GM18867 (cell line): ENCODE measurements at regions not wholly inside any gene's neighbourhood (a gene's known extent, or its start where the extent isn't known, plus 50 kb on each side); places are given as distances from the start of the nearest gene placed in this dataset.
"Not testable (repeated sequence)": the region's sequence is repeated elsewhere in the genome, so short reads cannot be mapped to it uniquely, and the experiment has no call there.

Experiments used
- ATAC-seq: cut with Tn5 transposase; IDR thresholded peaks from one replicate; pipeline ENCODE4 v1.9.1; 2021; ENCODE audit warnings: mild to moderate bottlenecking, moderate library complexity; ENCODE audit not compliant: unreplicated experiment

DNA sequence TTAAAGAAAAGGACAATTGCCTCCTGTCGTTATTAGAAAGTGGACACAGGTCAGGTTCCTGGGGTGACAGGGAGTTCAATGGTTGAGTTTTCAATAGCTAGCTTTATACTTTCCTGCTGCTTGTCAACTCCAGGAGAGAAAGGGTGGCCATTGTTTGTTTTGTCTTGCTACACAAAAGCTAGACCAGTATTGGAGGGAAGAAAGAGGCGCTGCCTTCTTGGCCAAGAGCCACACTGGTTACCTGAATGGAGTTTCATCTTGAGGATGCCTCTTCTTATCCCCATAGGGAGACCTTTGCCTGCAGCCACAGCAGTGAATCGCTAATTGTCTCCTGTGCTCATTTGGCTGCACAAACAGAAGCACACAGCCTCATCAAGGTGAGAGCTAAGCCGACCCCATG, 279.4 kb upstream of the GRIA1 start:
- no peak for ATAC-seq

DNA sequence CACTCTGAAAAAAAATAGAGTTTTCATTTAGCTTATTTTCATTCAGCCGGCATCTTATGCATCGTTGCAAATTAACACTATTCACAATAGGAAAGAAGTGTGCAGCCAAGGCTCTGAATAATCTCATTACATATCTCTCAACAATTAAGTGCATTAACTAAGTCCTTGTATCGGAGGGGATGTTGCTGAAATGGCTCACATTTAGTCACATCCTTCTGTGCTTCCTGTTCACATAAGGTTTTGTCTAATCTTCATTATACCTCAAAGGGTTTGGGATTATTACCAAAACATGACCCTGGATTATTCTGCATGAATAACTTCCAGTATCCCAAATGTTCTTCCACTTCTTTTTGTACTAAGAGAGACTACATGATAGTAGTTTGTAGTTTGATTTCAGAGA, 278.0 kb upstream of the GRIA1 start:
- no peak for ATAC-seq

DNA sequence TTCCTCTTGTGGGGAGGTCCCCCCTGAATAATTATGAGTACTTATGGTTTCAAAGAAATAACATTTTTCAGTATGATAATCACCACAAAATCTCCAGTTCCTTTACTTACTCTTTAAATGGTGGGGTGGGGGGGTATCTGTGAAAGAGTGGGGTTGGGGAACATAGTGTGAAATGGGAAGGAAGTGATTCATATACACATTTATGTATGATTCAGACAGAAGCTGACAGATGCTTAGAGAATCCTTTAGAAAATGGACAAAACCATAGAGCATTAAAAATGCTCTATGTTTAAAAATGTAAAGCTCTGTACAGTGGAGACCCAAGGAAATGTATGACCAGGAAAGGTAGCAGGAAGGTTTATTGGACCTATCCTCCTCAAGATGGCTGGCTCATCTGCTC, 267.5 kb upstream of the GRIA1 start:
- ATAC-seq, result no peak

DNA sequence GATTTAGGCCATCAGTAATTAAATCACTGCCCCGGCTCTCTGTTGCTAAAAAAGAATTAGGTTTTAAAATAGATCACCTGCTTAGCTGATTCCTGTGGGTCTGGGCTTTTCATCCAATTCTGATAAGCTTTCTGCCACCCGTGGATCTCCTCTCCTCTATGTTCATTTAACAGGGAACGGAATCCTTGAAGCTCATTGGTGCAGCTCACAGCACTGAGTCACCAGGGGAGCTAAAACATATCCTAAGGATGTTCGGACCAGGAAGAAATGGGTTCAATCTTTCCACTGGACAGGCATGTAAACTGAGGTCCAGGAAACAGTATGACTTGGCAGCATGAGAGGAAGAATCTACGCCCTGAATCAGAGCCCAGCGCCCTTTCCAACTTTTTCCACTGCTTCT, 267.1 kb upstream of the GRIA1 start:
- no peak for ATAC-seq

DNA sequence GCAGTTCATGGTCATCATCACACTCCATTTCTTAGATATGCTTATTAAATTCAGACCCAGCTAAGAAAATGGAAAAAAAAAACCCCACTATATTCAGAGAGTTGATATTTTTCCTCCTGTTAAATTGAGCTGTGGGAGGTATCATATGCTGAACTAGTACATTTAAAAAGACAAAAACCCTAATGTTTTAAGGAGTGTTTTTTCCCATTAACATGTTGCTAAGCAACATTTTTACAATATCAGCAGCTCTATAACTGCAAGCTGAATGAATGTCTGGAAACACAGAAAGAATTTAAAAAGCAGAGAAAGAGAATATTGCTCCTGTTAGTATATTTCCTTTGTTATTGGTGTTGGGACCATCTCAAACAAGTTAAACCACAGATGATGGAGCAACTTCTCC, 265.8 kb upstream of the GRIA1 start:
- ATAC-seq, result no peak

DNA sequence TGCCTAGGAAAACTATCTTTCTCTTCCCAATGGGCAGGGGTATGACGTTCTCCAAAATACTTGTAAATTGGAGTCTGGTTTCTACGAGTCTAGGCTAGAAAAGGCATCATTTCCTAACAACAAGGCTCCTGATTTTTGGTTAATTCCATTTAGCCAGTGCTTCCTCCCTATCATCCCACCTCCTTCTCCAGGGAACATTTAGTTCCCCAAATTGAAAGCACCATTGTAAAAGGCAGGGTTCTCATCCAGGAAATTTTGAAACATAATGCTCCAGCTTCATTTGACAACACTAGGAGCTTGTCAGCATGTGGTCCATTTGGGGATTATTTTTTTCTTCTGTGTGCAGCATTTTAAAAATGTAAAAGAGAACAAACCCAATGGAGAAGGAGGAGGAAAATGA, 256.5 kb upstream of the GRIA1 start:
- ATAC-seq, result no peak

DNA sequence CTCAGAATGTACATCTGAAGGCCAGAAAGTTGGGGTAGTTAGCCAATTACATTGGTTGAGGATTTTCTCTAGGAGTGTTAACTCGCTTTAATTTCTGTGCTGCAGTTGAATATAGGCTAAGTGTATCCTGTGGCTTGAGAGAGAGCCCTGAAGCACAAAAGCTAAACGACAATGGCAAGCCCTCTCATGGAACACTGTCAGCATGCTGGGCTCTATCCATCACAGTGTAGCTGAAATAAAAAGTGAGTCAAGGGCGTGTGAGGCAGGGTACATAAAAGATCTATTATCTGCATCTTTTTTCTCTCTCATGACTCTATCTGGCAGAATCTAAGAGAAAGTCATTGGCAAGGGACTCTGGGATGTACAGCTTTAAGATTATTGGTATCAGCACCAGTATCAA, 254.2 kb upstream of the GRIA1 start:
- ATAC-seq, result no peak

DNA sequence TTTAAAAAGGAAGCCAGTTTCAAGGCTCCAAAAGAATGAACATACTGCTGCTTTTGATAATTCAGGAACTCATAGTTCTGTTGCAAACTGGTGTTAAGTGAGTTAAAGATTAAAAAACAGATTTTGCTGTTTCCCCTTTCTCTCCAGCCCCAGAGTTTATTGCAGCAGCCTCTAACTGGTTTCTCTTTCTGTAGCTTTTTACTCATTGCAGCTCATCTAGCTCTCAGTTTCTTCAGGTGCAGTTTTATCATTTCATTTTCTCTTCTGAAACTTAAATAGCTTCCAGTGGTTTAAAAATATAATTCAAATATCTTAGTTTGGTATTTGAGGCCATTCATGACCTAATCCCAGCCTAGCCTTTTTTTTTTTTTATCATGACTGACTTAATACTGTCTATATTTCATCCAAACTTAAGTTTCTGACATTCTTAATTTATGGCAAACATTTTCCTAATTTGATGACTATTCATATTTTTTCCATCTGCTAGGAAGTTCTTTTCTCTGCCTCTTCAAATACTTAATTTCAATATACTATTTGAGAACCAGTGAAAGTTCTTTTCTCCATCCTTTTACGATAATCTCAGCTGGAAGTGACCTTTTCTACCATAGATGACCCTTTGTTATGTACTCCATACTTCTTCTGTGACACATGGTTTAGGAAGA, 252.7 kb upstream of the GRIA1 start:
- peak; percentile 91 for ATAC-seq

DNA sequence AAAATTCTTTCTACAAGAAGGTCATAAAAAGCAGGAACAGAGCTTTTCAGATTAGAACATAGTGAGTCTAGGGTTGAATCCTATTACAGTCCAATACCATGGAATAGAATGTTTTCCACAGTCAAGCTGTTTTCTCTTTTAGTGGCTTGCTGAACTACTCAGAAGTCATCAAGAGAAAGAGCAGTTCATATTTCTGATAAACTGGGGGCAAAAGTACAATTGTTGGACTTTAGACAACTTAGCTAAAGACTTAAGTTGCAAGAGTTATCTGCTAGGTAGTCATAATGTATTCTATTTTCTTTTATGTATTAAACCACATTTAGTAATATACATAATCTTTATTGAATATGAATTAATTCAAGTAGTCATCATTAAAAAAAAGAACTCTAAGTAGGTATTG, 233.1 kb upstream of the GRIA1 start:
- ATAC-seq, result no peak

DNA sequence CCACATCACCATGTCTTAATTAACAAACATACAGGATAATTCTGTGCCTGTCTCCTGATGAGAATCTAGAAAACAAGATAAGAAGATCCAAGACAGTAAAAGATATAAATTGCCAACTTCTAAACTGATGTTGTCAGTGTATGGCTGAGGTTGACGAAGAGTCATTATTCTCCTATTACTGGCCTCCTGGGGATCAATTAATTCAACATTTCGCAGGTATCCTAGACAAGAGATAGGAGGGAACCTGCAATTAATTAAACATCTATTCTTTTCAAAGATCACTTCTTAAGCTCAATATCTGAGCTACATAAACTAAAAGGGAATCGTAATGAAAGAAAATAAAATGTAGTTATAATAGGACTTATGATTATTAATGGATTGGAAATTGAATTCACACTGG, 232.0 kb upstream of the GRIA1 start:
- ATAC-seq, result no peak

DNA sequence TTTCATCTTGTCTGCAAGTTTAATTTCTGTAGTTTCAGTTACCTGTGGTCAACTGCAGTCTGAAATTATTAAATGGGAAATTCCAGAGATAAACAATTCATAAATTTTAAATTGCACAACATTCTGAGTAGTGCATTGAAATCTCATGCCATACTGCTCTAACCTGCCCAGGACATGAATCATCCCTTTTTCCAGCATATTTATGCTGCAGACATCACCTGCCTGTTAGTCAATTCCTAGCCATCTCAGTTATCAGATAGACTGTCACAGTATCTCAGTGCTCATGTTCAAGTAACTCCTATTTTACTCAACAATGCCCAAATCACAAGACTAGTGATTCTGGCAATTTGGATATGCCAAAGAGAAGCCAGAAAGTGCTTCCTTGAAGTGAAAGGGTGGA, 223.0 kb upstream of the GRIA1 start:
- ATAC-seq, result no peak

DNA sequence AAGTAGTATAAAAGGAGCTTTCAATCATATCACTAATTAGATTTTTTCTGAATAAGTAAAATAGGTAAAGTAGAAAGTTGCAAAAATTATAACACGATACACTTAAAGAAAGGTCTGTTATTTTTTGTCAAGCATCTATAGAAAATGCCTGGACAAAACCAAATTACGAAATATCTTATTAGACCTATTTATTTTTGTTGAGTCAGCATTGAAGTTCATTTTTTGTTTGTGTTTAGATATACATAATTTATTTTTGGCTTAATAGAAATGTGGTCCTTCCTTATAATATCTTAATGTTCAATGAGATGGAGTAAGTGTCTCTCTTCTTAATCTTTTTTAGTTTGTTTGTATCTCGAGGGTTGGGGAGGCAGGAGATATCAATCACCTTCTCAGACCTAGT, 214.8 kb upstream of the GRIA1 start:
- no peak for ATAC-seq

DNA sequence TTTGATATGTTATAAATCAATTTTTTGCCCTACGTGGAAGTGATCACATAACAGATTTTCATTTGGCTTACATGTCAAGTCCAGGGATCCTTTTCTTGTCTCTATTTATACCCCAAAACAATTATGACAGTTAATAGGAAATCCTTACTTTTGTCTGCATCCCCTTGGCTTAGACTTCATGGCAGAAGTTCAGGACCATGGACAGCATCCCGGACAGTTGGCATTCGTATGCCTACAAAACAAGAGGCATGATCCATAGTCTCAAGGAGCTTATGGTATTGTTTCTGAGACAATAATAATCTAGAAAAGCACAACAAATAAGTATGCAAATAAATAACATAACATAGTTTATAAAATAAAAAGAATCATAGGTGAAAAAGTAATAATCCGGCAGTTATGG, 214.3 kb upstream of the GRIA1 start:
- ATAC-seq, result no peak

DNA sequence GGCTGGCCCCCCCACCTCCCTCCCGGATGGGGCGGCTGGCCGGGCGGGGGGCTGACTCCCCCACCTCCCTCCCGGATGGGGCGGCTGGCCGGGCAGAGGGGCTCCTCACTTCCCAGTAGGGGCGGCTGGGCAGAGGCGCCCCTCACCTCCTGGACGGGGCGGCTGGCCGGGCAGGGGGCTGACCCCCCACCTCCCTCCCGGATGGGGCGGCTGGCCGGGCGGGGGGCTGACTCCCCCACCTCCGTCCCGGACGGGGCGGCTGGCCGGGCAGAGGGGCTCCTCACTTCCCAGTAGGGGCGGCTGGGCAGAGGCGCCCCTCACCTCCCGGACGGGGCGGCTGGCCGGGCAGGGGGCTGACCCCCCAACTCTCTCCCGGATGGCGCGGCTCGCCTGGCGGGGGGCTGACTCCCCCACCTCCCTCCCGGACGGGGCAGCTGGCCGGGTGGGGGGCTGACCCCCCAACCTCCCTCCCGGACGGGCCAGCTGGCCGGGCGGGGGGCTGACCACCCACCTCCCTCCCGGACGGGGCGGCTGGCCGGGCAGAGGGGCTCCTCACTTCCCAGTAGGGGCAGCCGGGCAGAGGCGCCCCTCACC, 194.1 kb upstream of the GRIA1 start:
- not testable (repeated sequence) for ATAC-seq

DNA sequence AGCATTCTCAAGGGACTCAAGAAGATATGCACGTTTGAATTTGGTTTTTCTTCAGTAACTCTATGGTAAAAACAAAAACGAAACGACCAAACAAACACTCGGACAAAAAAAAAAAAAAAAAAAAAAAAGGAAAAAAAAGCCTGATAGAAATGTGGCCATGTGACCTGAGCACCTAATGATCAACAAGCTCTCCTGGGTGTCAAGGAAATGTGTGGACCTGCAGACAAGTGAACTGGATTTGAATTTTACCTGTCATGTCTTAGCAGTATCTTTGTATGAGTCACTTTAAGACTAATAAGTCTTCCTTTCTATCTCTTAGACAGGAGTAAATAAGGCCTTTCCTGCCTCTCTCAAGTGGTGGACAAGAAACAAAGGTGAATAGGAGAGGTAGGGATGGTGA, 190.6 kb upstream of the GRIA1 start:
- ATAC-seq, result no peak

DNA sequence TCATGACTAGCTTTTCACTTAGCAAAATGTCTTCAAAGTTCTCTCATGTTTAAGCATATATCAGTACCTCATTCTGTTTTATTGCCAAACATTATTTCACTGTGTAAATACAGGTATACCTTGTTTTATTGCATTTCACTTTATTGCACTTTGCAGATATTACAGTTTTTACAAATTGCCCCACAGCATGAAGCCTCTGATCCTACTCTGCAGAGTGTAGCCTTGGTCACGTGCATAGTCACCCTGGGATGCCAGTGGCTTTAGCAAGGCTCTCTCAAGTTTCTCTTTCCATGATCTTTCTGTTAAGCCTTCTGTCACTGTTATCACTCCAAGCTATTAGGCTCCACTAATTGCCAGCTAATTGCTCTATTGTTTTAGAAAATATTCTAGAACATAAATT, 182.2 kb upstream of the GRIA1 start:
- ATAC-seq, result no peak

DNA sequence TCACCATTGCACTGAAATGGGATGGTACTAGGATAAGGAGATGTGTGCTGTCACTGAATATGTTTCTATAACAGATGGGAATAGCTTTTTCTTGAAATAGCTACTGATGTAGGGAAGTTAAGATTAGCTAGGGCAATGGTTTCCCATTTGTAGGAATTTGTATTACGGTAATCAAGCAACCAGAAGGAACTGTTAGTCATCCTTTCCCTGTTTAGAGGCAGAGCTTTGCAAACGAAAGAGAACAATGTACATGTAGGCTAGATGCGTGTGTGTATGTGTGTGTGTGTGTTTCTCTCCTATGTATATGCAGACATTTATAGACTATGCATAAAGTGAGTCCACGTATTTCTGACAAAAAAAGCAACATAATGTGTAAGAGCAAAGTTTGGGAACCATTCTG, 171.9 kb upstream of the GRIA1 start:
- no peak for ATAC-seq

DNA sequence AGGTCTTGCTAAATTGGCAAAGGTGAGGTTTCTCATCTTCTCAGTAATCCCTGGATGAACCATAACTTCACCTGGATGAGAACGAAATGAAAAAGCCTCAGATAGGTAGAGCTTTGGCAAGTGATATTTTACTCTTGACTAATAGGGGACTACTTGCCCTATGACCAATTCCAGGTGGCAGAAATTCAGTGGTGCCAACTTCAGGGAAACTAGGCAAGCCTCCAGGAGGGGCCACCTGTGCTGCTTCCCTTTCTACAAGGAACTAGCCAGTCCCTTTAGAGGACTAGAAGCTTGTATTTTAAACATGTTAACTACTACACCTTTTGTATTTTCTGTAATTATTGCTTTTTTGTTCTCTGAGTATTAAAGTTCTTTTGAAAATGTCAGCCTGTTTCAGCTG, 169.0 kb upstream of the GRIA1 start:
- no peak for ATAC-seq

DNA sequence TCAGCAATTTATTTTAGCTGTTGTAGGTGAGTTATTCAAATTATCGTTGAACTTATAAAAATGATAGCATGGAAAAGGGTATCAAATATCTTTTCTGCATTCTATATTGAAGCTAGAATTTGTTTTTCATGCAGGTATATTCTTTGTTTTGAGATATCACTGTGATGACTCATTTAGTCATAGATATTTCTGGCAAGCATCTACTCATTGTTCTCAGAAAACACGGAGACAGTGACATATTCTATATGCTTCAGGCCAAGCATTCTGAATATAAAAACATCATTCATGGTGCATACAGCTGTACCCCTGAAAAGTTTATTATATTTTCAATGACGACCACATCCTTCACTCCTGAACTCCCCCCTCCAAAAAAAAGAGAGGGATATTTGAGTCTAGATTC, 150.3 kb upstream of the GRIA1 start:
- ATAC-seq, result no peak

DNA sequence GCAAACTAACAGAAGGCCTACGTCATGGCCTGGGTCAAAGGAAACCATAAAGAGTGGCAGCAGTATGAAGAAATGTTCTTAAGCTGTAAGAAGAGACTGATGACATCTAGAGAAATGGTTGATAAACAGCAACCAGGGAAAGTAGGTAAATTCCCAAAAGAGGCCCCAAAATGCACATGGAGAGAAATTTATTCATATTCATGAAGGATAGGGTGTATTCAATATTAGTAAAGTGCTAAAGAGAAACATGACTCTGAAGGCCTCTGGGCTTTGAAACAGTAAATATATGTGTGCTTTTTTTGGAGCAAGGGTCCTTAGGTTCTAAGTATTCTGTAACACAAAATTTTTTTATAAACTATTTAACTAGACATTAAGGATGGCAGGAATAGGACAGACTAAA, 149.7 kb upstream of the GRIA1 start:
- no peak for ATAC-seq

DNA sequence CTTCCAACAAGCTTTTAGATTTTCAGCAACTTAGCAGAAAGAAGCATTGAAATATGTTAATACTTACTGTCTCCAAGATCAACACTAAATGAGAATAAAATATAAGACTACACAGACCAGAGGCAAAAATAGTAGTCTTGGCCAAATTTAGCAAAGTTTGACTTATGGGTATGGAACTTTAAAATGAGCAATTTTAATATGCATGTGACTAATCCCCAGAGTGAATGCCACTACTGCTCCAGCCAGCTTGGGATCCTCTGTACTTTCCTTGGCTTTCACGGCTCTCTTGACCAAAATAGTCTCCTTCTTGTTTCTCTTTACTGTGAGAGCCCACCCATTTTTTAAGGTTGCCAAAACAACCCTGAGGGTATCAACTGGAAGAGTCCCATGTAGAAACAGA, 148.0 kb upstream of the GRIA1 start:
- no peak for ATAC-seq

DNA sequence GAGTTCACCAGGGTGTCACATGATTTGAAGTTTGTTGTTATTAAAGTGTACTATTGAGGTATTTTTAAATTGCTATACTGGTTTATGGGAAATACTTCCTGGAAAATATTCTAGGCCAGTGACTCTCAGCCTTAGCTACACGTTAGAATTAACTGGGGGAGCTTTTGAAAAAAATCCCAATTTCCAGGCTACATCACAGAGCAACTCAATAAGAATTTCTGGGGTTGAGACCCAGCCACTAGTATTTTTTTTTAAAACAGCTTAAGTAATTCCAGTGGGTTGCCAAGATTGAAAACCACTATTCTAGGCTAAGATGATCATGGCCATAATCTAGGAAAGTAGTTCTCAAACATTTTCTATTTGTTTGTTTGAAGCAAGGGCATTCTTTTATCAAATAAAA, 142.9 kb upstream of the GRIA1 start:
- ATAC-seq, result no peak

DNA sequence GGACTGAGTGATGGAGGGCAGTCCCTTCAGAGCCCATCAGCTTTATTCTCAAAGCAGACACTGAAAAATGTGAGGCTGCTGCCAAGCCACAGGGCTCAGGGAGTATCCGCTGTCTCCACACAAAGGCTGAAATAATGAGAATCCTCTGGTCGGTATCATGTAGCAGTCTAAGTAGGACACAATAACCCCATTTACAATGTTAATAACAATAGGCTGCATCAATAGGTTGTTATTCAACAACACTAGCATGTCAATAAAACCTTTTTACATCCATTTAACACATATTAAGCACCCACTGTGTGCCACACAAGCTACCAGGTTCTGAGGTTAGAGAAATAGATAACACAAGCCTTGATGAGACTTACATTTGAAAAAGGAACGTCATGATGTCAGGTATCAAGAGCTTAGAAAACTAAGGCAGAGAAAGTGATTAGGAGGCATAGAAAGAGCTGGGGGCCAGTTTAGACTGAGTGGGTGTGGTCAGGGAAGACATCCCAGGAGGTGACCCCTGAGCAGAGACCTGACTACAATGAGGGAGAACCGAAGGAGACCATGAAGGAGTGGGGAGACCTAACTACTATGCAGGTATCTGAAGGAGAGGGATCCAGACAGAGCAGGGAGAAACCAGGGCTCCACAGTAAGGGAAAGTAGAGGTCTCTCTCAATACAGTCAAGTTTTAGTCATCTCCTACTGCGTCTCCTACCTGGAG, 140.1 kb upstream of the GRIA1 start:
- no peak for ATAC-seq
